RWPE1 (cell line): ENCODE measurements at regions not wholly inside any gene's neighbourhood (a gene's known extent, or its start where the extent isn't known, plus 50 kb on each side); places are given as distances from the start of the nearest gene placed in this dataset.
A peak's percentile ranks its signal among the peaks of the same experiment; 100 is the strongest.

Experiments
- CTCF ChIA-PET: fragments of 350-600 bp; sonication (Branson Sonifier 250); formaldehyde crosslinking; extraction: SDS; loops from one replicate; lab custom pipeline; 2021; lab: Yijun Ruan, JAX
- POLR2A ChIA-PET: fragments of 400-600 bp; formaldehyde crosslinking; extraction: SDS; loops from one replicate; lab custom pipeline; 2020; ENCODE audit warnings: antibody characterized with exemption; ENCODE audit not compliant: low non-redundant PET; lab: Yijun Ruan, JAX
- DNase-seq: peaks from one replicate; pipeline ENCODE4 v3.0.0; 2012; ENCODE audit warnings: low spot score
- H3K27ac ChIP-seq: fragments of 450-650 bp; 2 replicates; pipeline ENCODE4 v1.5.1; 2017
- CTCF ChIP-seq: fragments of 450-650 bp; conservative IDR thresholded peaks from 2 replicates; pipeline ENCODE4 v1.5.1; 2017; ENCODE audit warnings: low read depth, mild to moderate bottlenecking

- TF ChIP-seq CTCF: no peak
- ChIA-PET POLR2A (interaction anchor here (0.5 kb wide), 1 partner anchor 335 kb away, joined by 3 read pairs; no protein-coding TSS in a partner anchor), CTCF (interaction anchor here (0.9 to 1.2 kb wide), 2 partner anchors 19 to 84 kb away, joined by 4 to 5 read pairs; no protein-coding TSS in a partner anchor)
- DNase-seq: peak; percentile 90
- peak overlapping the region; percentile 90 for H3K27ac ChIP-seq
Measured at GRCh38 chr15:98562331-98562937, 85.9 kb upstream of the IGF1R start.

GRCh38 chr15:98565566-98565965, 82.8 kb upstream of the IGF1R start:
- TF ChIP-seq CTCF: no peak
- no peak overlapping the region for H3K27ac ChIP-seq
- ChIA-PET POLR2A (no interaction called here), CTCF (no interaction called here)
- DNase-seq: no peak

- no peak for TF ChIP-seq CTCF
- ChIA-PET POLR2A (no interaction called here), CTCF (interaction anchor here (0.5 to 1.6 kb wide), 8 partner anchors 9 to 296 kb away, joined by 3 to 6 read pairs (median 4); no protein-coding TSS in a partner anchor)
- H3K27ac ChIP-seq: no peak overlapping the region
- no peak for DNase-seq
Measured at GRCh38 chr15:98567951-98568350, 80.4 kb upstream of the IGF1R start.

- POLR2A ChIA-PET: no interaction called here
- CTCF ChIA-PET: interaction anchor here (0.6 to 1.6 kb wide), 8 partner anchors 8 to 205 kb away, joined by 3 to 6 read pairs (median 4); no protein-coding TSS in a partner anchor
Measured at GRCh38 chr15:98568382-98569017, 79.8 kb upstream of the IGF1R start.

GRCh38 chr15:98570119-98570518, 78.2 kb upstream of the IGF1R start:
- TF ChIP-seq CTCF: no peak
- ChIA-PET CTCF (no interaction called here), POLR2A (no interaction called here)
- no peak for DNase-seq
- H3K27ac ChIP-seq: no peak overlapping the region

More at GRCh38 chr15:98568382-98569017, 79.8 kb upstream of the IGF1R start:
- TF ChIP-seq CTCF: peak; percentile 52
- H3K27ac ChIP-seq: no peak overlapping the region
- DNase-seq: no peak

- DNase-seq: no peak
- no peak for TF ChIP-seq CTCF
- ChIA-PET CTCF (interaction anchor here (1.2 kb wide), 1 partner anchor 12 kb away, joined by 3 read pairs; no protein-coding TSS in a partner anchor), POLR2A (interaction anchor here (0.6 kb wide), 1 partner anchor 14 kb away, joined by 3 read pairs; no protein-coding TSS in a partner anchor)
- H3K27ac ChIP-seq: no peak overlapping the region
Measured at GRCh38 chr15:98580572-98580971, 67.8 kb upstream of the IGF1R start.
